DND-41 (cell line): ENCODE measurements at regions not wholly inside any gene's neighbourhood (a gene's known extent, or its start where the extent isn't known, plus 50 kb on each side); places are given as distances from the start of the nearest gene placed in this dataset.

Experiments used
- ATAC-seq: fragments of 200-7000 bp; cut with Tn5 transposase; 3 replicates; pipeline ENCODE4 v1.9.1; 2021; ENCODE audit warnings: low read depth; ENCODE audit not compliant: insufficient read depth
- DNase-seq: peaks from one replicate; pipeline ENCODE4 v3.0.0-alpha.2; 2020
- H2AFZ ChIP-seq: 2 replicates; pipeline ENCODE4 v1.6.0; 2012; ENCODE audit warnings: low read depth, low read length
- H3K27ac ChIP-seq: 2 replicates; pipeline ENCODE4 v1.5.1; 2012; ENCODE audit warnings: low read length, inconsistent platforms
- H3K27me3 ChIP-seq: fragments of 200-600 bp; sonication (generic); 2 replicates; pipeline ENCODE4 v1.6.0; 2012; ENCODE audit warnings: low read length, mild to moderate bottlenecking, inconsistent platforms; ENCODE audit not compliant: insufficient read depth, poor library complexity
- H3K36me3 ChIP-seq: 2 replicates; pipeline ENCODE4 v1.5.1; 2012; ENCODE audit warnings: low read length, inconsistent platforms; ENCODE audit not compliant: insufficient read depth
- H3K4me1 ChIP-seq: 2 replicates; pipeline ENCODE4 v1.5.1; 2012; ENCODE audit warnings: mild to moderate bottlenecking, low read length; ENCODE audit not compliant: insufficient read depth
- H3K4me2 ChIP-seq: 2 replicates; pipeline ENCODE4 v1.6.0; 2012; ENCODE audit warnings: mild to moderate bottlenecking, moderate library complexity, low read length, inconsistent platforms; ENCODE audit not compliant: insufficient read depth
- H3K4me3 ChIP-seq, 2 experiments: fragments of 200-600 bp in 1 of 2; shearing (Covaris generic) in 1 of 2; 2 replicates each; pipeline ENCODE4 v1.5.1; 2012 to 2016; ENCODE audit warnings: inconsistent platforms in 2 of 2, low read length in 2 of 2, mild to moderate bottlenecking in 2 of 2, low read depth in 1 of 2, moderate library complexity in 1 of 2
- H3K79me2 ChIP-seq: 2 replicates; pipeline ENCODE4 v1.6.0; 2012; ENCODE audit warnings: low read length, inconsistent platforms; ENCODE audit not compliant: insufficient read depth
- H3K9ac ChIP-seq: 2 replicates; pipeline ENCODE4 v1.6.0; 2012; ENCODE audit warnings: low read depth, mild to moderate bottlenecking, inconsistent platforms, low read length, moderate library complexity
- H3K9me3 ChIP-seq: 2 replicates; pipeline ENCODE4 v1.5.1; 2012; ENCODE audit warnings: low read length, moderate library complexity, mild to moderate bottlenecking, inconsistent platforms; ENCODE audit not compliant: insufficient read depth, severe bottlenecking
- H4K20me1 ChIP-seq: 2 replicates; pipeline ENCODE4 v1.6.0; 2012; ENCODE audit warnings: low read length; ENCODE audit not compliant: insufficient read depth
- EZH2 ChIP-seq: IDR thresholded peaks from 3 replicates; pipeline ENCODE4 v1.6.1; 2012; ENCODE audit warnings: borderline replicate concordance, low read depth, mild to moderate bottlenecking, moderate library complexity, low read length, inconsistent platforms; ENCODE audit not compliant: severe bottlenecking
- TF ChIP-seq, protein P1 (sequence below): IDR thresholded peaks from 2 replicates; pipeline ENCODE4 v1.5.1; 2012; ENCODE audit warnings: borderline replicate concordance, low read length, moderate library complexity, mild to moderate bottlenecking; ENCODE audit not compliant: poor library complexity, severe bottlenecking; ENCODE audit errors: extremely low read depth

DNA sequence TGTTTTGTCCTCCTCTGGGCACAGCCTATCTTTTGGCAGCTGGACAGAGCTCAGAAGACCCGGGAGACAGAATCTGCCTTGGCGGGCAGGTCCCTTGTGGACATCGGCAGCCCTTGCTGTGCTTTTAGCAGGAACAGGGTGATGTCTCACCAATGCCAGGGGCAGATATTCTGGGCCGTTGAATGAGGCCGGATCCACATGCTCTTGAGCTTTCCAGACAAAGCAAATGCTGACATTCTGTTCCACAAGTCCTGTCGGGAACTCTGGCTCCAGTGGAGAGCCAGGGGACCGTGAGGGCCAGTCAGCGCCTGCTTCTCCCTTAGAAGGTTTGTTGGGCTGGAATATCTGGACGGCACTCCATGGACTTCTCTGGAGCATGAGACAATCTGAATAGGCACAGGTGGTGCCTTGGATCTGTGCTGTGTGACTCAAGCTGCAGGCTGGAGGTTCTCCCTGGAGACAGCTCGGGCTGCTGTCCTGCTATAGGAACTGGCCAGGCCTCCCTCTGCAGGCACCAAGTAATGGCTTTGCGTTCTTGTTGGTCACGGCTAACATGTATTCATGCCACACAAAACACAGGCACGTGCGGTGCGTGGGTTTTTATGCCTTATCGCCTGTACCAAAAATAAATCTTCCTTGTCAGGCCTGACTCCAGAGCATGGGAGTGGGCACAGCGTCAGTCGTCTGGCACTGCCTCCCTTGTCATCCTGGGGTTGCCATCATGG lies 80.3 kb downstream of the GADD45G start:
- no peak for DNase-seq

DNA sequence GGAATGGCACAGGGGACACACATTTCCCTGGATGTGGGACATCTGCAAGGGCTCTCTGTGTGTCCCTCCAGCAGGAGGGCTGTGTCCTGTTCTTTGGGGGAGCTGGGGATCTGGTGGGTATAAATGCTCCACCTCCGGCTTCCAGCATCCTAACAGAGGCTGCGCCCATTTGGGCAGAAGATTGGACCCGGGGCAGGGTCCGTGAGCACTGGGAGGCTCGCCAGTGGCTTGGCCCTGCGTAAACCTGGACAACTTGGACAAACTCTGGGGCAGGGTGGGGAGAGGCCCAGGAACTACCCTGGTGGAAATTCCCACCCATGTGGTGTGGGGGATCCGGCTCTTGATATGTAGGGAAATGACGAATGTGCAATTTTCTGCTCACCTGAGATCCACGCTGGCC lies 80.9 kb downstream of the GADD45G start:
- TF ChIP-seq EZH2 = no peak
- no peak overlapping the region for H3K27ac ChIP-seq
- DNase-seq (no peak), ATAC-seq (no peak)
- no peak overlapping the region for H3K9ac ChIP-seq
- H3K4me2 ChIP-seq = no peak overlapping the region
- H3K4me1 ChIP-seq = no peaks in the 10 kb centered on the region
- H2AFZ ChIP-seq = no peak overlapping the region
- no peaks in the 10 kb centered on the region for H3K79me2 ChIP-seq
- no peaks in the 10 kb centered on the region for H4K20me1 ChIP-seq
- H3K36me3 ChIP-seq = no peaks in the 10 kb centered on the region
- H3K9me3 ChIP-seq = no peaks in the 10 kb centered on the region
- no peaks in the 10 kb centered on the region for H3K27me3 ChIP-seq
- no peak overlapping the region for H3K4me3 ChIP-seq

More for the DNA sequence above, 80.3 kb downstream of the GADD45G start:
- Histone ChIP-seq H3K27ac (no peak overlapping the region), H3K4me3 (no peak overlapping the region), H3K27me3 (no peaks in the 10 kb centered on the region), H4K20me1 (no peaks in the 10 kb centered on the region), H3K9me3 (no peaks in the 10 kb centered on the region), H3K9ac (no peak overlapping the region), H3K4me2 (no peak overlapping the region), H3K4me1 (no peaks in the 10 kb centered on the region), H2AFZ (no peak overlapping the region), H3K79me2 (no peaks in the 10 kb centered on the region), H3K36me3 (no peaks in the 10 kb centered on the region)
- ATAC-seq = no peak
- TF ChIP-seq, protein P1, sequence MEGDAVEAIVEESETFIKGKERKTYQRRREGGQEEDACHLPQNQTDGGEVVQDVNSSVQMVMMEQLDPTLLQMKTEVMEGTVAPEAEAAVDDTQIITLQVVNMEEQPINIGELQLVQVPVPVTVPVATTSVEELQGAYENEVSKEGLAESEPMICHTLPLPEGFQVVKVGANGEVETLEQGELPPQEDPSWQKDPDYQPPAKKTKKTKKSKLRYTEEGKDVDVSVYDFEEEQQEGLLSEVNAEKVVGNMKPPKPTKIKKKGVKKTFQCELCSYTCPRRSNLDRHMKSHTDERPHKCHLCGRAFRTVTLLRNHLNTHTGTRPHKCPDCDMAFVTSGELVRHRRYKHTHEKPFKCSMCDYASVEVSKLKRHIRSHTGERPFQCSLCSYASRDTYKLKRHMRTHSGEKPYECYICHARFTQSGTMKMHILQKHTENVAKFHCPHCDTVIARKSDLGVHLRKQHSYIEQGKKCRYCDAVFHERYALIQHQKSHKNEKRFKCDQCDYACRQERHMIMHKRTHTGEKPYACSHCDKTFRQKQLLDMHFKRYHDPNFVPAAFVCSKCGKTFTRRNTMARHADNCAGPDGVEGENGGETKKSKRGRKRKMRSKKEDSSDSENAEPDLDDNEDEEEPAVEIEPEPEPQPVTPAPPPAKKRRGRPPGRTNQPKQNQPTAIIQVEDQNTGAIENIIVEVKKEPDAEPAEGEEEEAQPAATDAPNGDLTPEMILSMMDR = no peak
- TF ChIP-seq EZH2 = no peak

DNA sequence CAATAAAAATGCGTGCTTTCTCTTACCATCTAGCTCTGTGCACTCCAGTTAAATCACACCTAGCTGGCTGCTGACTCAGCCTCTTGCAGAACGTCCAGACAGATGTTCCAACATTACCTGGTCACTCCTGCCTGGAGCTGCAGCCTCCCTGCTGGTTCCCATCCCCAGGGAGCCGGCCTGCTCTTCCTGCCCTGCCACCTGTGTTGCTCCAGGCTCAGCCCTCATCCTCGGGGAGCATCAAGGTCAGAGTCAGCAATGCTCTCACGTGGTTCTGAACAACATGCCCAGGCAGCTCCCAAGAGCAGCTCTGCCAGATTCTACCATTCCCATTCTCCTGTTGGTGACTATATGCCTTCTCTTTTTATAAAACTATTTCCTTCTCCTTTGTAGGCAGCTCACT lies 81.3 kb downstream of the GADD45G start:
- no peak overlapping the region for H3K4me2 ChIP-seq
- no peak overlapping the region for H3K9ac ChIP-seq
- H4K20me1 ChIP-seq = no peaks in the 10 kb centered on the region
- H3K27me3 ChIP-seq = no peaks in the 10 kb centered on the region
- ATAC-seq (no peak), DNase-seq (no peak)
- no peaks in the 10 kb centered on the region for H3K9me3 ChIP-seq
- no peaks in the 10 kb centered on the region for H3K4me1 ChIP-seq
- no peak overlapping the region for H3K27ac ChIP-seq
- H3K79me2 ChIP-seq = no peaks in the 10 kb centered on the region
- no peak overlapping the region for H2AFZ ChIP-seq
- H3K4me3 ChIP-seq = no peak overlapping the region
- TF ChIP-seq EZH2 = no peak
- TF ChIP-seq, protein P1 = no peak
- H3K36me3 ChIP-seq = no peaks in the 10 kb centered on the region

DNA sequence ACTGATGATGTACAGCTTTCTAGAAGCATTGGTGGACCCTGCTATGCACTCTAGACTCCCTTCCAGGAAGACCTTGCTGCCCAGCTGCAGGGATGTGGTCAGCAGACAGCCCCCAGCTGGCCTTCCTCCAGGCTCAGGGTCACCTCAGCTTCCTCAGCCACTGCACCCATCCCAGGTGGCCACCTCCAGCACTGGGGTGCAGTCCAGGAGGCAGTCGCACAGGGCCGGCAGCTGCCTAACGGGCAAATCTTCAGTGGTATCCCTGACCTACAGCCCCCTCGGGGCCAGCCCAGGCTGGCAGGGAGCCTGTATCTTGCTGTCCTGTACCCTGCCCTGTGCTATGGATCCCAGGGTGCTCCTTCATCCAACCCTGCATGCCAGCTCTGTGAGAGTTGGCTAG lies 81.8 kb downstream of the GADD45G start:
- Histone ChIP-seq H3K4me1 (no peaks in the 10 kb centered on the region), H4K20me1 (no peaks in the 10 kb centered on the region), H3K9ac (no peak overlapping the region), H3K4me3 (no peak overlapping the region), H3K36me3 (no peaks in the 10 kb centered on the region), H2AFZ (no peak overlapping the region), H3K27ac (no peak overlapping the region), H3K79me2 (no peaks in the 10 kb centered on the region), H3K27me3 (no peaks in the 10 kb centered on the region), H3K4me2 (no peak overlapping the region), H3K9me3 (no peaks in the 10 kb centered on the region)
- DNase-seq (no peak), ATAC-seq (no peak)
- TF ChIP-seq, protein P1 = no peak
- no peak for TF ChIP-seq EZH2
